ENCODE measurements at regions not wholly inside any gene's neighbourhood (a gene's known extent, or its start where the extent isn't known, plus 50 kb on each side); places are given as distances from the start of the nearest gene placed in this dataset.

DNA sequence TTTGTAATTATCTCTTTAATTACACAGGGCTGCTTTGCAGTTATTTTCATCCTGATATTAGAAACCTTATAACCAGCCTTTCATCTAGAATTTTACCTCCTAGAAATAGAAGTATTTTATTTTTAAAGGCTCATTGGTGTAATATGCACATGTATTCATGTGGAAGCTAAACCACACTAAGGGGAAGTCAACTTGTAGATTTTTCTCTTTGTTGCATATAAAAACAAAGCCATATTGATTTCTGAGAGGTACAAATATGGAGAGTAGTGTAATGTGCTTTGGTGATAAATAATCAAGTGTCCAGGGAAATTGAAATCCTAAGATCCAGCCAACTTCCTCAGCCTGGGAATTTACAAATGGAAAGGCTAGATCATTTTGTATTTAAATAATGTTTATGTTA is 301.2 kb downstream of the LRATD1 start:
- TF ChIP-seq EZH2 (IDR thresholded peaks at IDR 0.05; ENCODE audit: borderline replicate concordance, low read length) = no peak
- TF ChIP-seq, protein P1, sequence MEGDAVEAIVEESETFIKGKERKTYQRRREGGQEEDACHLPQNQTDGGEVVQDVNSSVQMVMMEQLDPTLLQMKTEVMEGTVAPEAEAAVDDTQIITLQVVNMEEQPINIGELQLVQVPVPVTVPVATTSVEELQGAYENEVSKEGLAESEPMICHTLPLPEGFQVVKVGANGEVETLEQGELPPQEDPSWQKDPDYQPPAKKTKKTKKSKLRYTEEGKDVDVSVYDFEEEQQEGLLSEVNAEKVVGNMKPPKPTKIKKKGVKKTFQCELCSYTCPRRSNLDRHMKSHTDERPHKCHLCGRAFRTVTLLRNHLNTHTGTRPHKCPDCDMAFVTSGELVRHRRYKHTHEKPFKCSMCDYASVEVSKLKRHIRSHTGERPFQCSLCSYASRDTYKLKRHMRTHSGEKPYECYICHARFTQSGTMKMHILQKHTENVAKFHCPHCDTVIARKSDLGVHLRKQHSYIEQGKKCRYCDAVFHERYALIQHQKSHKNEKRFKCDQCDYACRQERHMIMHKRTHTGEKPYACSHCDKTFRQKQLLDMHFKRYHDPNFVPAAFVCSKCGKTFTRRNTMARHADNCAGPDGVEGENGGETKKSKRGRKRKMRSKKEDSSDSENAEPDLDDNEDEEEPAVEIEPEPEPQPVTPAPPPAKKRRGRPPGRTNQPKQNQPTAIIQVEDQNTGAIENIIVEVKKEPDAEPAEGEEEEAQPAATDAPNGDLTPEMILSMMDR (IDR thresholded peaks at IDR 0.05; ENCODE audit: low read length) = no peak

Data from OCI-LY1 (cell line).